Smooth muscle cell (in vitro differentiated cells): ENCODE measurements at regions not wholly inside any gene's neighbourhood (a gene's known extent, or its start where the extent isn't known, plus 50 kb on each side); places are given as distances from the start of the nearest gene placed in this dataset.
"Not testable (repeated sequence)": the region's sequence is repeated elsewhere in the genome, so short reads cannot be mapped to it uniquely, and the experiment has no call there.

Source experiments
- DNase-seq: peaks from one replicate; lab custom pipeline; 2025; ENCODE audit not compliant: unreplicated experiment; lab: John Stamatoyannopoulos, UW
- H2AFZ ChIP-seq: fragments of 200-600 bp; sonication (generic); 2 replicates; pipeline ENCODE4 v1.6.0; 2016; ENCODE audit warnings: antibody characterized with exemption, low read depth, mild to moderate bottlenecking
- H3F3A ChIP-seq: fragments of 200-600 bp; sonication (generic); 2 replicates; pipeline ENCODE4 v1.6.0; 2017; ENCODE audit warnings: antibody characterized with exemption, low read depth
- H3K27ac ChIP-seq: fragments of 200-600 bp; sonication (generic); 2 replicates; pipeline ENCODE4 v1.5.1; 2016; ENCODE audit warnings: low read depth, mild to moderate bottlenecking
- H3K27me3 ChIP-seq: fragments of 200-600 bp; sonication (generic); 2 replicates; pipeline ENCODE4 v1.6.1; 2016; ENCODE audit warnings: low read depth, mild to moderate bottlenecking
- H3K36me3 ChIP-seq: fragments of 200-600 bp; sonication (generic); 2 replicates; pipeline ENCODE4 v1.5.1; 2016; ENCODE audit warnings: low read depth
- H3K4me1 ChIP-seq: fragments of 200-600 bp; sonication (generic); 2 replicates; pipeline ENCODE4 v1.5.1; 2016; ENCODE audit warnings: low read depth
- H3K4me2 ChIP-seq: fragments of 200-600 bp; sonication (generic); 2 replicates; pipeline ENCODE4 v1.6.0; 2016; ENCODE audit warnings: mild to moderate bottlenecking
- H3K4me3 ChIP-seq: fragments of 200-600 bp; sonication (generic); 2 replicates; pipeline ENCODE4 v1.5.1; 2016; ENCODE audit warnings: mild to moderate bottlenecking
- H3K79me2 ChIP-seq: fragments of 200-600 bp; sonication (generic); 2 replicates; pipeline ENCODE4 v1.6.0; 2016; ENCODE audit warnings: low read depth, mild to moderate bottlenecking
- H3K9ac ChIP-seq: fragments of 200-600 bp; sonication (generic); 2 replicates; pipeline ENCODE4 v1.6.0; 2016; ENCODE audit warnings: low read depth
- H3K9me3 ChIP-seq: fragments of 200-600 bp; sonication (generic); replicated peaks from 2 replicates; pipeline ENCODE4 v1.5.1; 2016; ENCODE audit warnings: low read depth
- H4K20me1 ChIP-seq: fragments of 200-600 bp; sonication (generic); 2 replicates; pipeline ENCODE4 v1.6.0; 2016; ENCODE audit warnings: low read depth
- CTCF ChIP-seq: fragments of 200-600 bp; sonication (generic); IDR thresholded peaks from 2 replicates; pipeline ENCODE4 v1.5.1; 2017; ENCODE audit warnings: borderline replicate concordance, mild to moderate bottlenecking, antibody characterized with exemption; ENCODE audit not compliant: insufficient read depth, poor library complexity, severe bottlenecking
- WGBS: methylation state at CpG from one replicate; pipeline ENCODE4 v1.1.7; 2016; ENCODE audit warnings: low lambda C conversion rate; 5-methylcytosine and 5-hydroxymethylcytosine counted together

- Histone ChIP-seq H3K4me3 (no peak overlapping the region), H3K36me3 (no peaks in the 10 kb centered on the region), H3K27me3 (no peaks in the 10 kb centered on the region), H2AFZ (no peak overlapping the region), H3K9me3 (no peaks in the 10 kb centered on the region), H3K79me2 (no peaks in the 10 kb centered on the region), H4K20me1 (no peaks in the 10 kb centered on the region), H3K9ac (no peak overlapping the region), H3K4me1 (no peaks in the 10 kb centered on the region), H3K4me2 (no peak overlapping the region), H3K27ac (no peak overlapping the region), H3F3A (no peaks in the 10 kb centered on the region)
- TF ChIP-seq CTCF, result no peak
- whole genome bisulfite sequencing, result 95% methylated on average over 4 of the region's 4 CpGs
- no peak for DNase-seq
Measured at GRCh38 chr3:110984456-110985250, 87.0 kb upstream of the NECTIN3 start.

GRCh38 chr3:110989446-110989845, 82.2 kb upstream of the NECTIN3 start:
- no peaks in the 10 kb centered on the region for H3K9me3 ChIP-seq
- no peak overlapping the region for H3K27ac ChIP-seq
- H4K20me1 ChIP-seq, result no peaks in the 10 kb centered on the region
- H3K4me2 ChIP-seq, result no peak overlapping the region
- TF ChIP-seq CTCF, result no peak
- no peak overlapping the region for H2AFZ ChIP-seq
- H3K4me1 ChIP-seq, result no peaks in the 10 kb centered on the region
- H3K36me3 ChIP-seq, result no peaks in the 10 kb centered on the region
- no peak overlapping the region for H3K9ac ChIP-seq
- 93% methylated on average over 5 of the region's 5 CpGs for WGBS
- no peak overlapping the region for H3K4me3 ChIP-seq
- DNase-seq, result no peak
- no peaks in the 10 kb centered on the region for H3F3A ChIP-seq
- no peaks in the 10 kb centered on the region for H3K27me3 ChIP-seq
- H3K79me2 ChIP-seq, result no peaks in the 10 kb centered on the region

GRCh38 chr3:110995461-110996231, 76.0 kb upstream of the NECTIN3 start:
- no peaks in the 10 kb centered on the region for H3K36me3 ChIP-seq
- H3K4me3 ChIP-seq, result no peak overlapping the region
- no peak overlapping the region for H3K9ac ChIP-seq
- no peaks in the 10 kb centered on the region for H4K20me1 ChIP-seq
- no peaks in the 10 kb centered on the region for H3K9me3 ChIP-seq
- TF ChIP-seq CTCF, result no peak
- H3K4me1 ChIP-seq, result no peaks in the 10 kb centered on the region
- no peaks in the 10 kb centered on the region for H3K27me3 ChIP-seq
- H2AFZ ChIP-seq, result no peak overlapping the region
- peak overlapping the region; percentile 36 for H3K27ac ChIP-seq
- DNase-seq, result no peak
- H3K79me2 ChIP-seq, result no peaks in the 10 kb centered on the region
- no peaks in the 10 kb centered on the region for H3F3A ChIP-seq
- 29% methylated on average over 2 of the region's 2 CpGs for WGBS
- H3K4me2 ChIP-seq, result peak overlapping the region; percentile 42

- not testable (repeated sequence) for H3K79me2 ChIP-seq, H3K9me3 ChIP-seq, H3K36me3 ChIP-seq, H3K27me3 ChIP-seq, H3K27ac ChIP-seq, H2AFZ ChIP-seq, H3K4me3 ChIP-seq, H4K20me1 ChIP-seq, H3K4me2 ChIP-seq, H3K9ac ChIP-seq, DNase-seq, H3F3A ChIP-seq, H3K4me1 ChIP-seq
- WGBS, result 70% methylated on average over 2 of the region's 2 CpGs
Measured at GRCh38 chr3:110998766-110999165, 72.8 kb upstream of the NECTIN3 start.

- not testable (repeated sequence) for H3K27me3 ChIP-seq, H4K20me1 ChIP-seq, H3K9ac ChIP-seq, H3K79me2 ChIP-seq, H3K9me3 ChIP-seq, DNase-seq, H3K27ac ChIP-seq, H2AFZ ChIP-seq, H3K4me1 ChIP-seq, H3K36me3 ChIP-seq, H3K4me2 ChIP-seq, H3F3A ChIP-seq, H3K4me3 ChIP-seq
- WGBS, result 63% methylated on average over 4 of the region's 4 CpGs
Measured at GRCh38 chr3:111006485-111006884, 65.1 kb upstream of the NECTIN3 start.
